Osteocyte (in vitro differentiated cells): ENCODE measurements at regions not wholly inside any gene's neighbourhood (a gene's known extent, or its start where the extent isn't known, plus 50 kb on each side); places are given as distances from the start of the nearest gene placed in this dataset.

ENCODE experiments used
- DNase-seq: peaks from one replicate; pipeline ENCODE4 v3.0.0; 2021; ENCODE audit warnings: mixed read lengths; ENCODE audit not compliant: unreplicated experiment; ENCODE audit errors: extremely low spot score
- H3K27ac Mint-ChIP-seq: one replicate; pipeline ENCODE4 v1.8.0; 2021; ENCODE audit warnings: mild to moderate bottlenecking, mixed read lengths; ENCODE audit not compliant: unreplicated experiment
- H3K27me3 Mint-ChIP-seq: one replicate; pipeline ENCODE4 v1.8.0; 2021; ENCODE audit warnings: mixed read lengths; ENCODE audit not compliant: unreplicated experiment
- H3K36me3 Mint-ChIP-seq: one replicate; pipeline ENCODE4 v1.8.0; 2021; ENCODE audit warnings: mixed read lengths; ENCODE audit not compliant: unreplicated experiment
- H3K4me1 Mint-ChIP-seq: one replicate; pipeline ENCODE4 v1.8.0; 2021; ENCODE audit warnings: mixed read lengths; ENCODE audit not compliant: unreplicated experiment
- H3K4me3 Mint-ChIP-seq: one replicate; pipeline ENCODE4 v1.8.0; 2021; ENCODE audit warnings: mild to moderate bottlenecking, moderate library complexity, mixed read lengths; ENCODE audit not compliant: unreplicated experiment
- H3K9me3 Mint-ChIP-seq: one replicate; pipeline ENCODE4 v1.8.0; 2021; ENCODE audit warnings: mixed read lengths; ENCODE audit not compliant: unreplicated experiment
- TF ChIP-seq, protein P1 (sequence below): fragments of 200-600 bp; sonication (generic); IDR thresholded peaks from 2 replicates; pipeline ENCODE4 v1.5.0; 2021; ENCODE audit warnings: antibody characterized with exemption, mild to moderate bottlenecking, moderate library complexity

DNA sequence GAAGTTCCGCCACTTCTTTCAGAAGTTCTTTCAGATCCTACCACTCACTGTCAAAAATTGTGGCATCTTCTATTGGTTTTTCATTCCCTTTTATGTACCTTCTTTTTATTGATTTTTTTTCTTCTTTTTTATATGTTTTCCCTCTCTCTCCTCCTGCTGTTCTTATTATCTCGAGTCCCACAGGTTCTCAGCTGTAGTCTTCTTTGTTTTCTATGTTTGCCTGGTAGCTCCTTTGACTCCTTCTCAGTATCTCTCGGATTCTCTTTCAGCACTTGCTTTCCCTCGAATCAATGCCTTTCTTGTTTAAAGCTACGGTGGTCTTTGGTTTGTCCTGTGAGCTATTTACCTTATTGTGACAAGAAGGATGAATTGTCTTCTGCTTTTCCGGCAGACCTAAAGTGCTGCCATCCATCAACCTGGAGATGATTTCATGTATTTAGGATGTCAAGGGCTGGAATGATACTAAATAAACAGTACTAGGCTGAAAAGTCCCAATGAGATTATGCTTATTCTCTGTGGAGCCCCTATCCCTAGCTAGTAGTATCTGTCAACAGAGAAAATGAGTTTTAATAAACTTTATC is 541.7 kb downstream of the NOVA1 start:
- DNase-seq: no peak
- H3K27ac Mint-ChIP-seq: no peak overlapping the region
- H3K27me3 Mint-ChIP-seq: no peaks in the 10 kb centered on the region
- H3K9me3 Mint-ChIP-seq: peaks cover 42% of the 10 kb centered on the region
- TF ChIP-seq, protein P1, sequence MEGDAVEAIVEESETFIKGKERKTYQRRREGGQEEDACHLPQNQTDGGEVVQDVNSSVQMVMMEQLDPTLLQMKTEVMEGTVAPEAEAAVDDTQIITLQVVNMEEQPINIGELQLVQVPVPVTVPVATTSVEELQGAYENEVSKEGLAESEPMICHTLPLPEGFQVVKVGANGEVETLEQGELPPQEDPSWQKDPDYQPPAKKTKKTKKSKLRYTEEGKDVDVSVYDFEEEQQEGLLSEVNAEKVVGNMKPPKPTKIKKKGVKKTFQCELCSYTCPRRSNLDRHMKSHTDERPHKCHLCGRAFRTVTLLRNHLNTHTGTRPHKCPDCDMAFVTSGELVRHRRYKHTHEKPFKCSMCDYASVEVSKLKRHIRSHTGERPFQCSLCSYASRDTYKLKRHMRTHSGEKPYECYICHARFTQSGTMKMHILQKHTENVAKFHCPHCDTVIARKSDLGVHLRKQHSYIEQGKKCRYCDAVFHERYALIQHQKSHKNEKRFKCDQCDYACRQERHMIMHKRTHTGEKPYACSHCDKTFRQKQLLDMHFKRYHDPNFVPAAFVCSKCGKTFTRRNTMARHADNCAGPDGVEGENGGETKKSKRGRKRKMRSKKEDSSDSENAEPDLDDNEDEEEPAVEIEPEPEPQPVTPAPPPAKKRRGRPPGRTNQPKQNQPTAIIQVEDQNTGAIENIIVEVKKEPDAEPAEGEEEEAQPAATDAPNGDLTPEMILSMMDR: no peak
- H3K36me3 Mint-ChIP-seq: no peaks in the 10 kb centered on the region
- no peak overlapping the region for H3K4me3 Mint-ChIP-seq
- no peaks in the 10 kb centered on the region for H3K4me1 Mint-ChIP-seq

DNA sequence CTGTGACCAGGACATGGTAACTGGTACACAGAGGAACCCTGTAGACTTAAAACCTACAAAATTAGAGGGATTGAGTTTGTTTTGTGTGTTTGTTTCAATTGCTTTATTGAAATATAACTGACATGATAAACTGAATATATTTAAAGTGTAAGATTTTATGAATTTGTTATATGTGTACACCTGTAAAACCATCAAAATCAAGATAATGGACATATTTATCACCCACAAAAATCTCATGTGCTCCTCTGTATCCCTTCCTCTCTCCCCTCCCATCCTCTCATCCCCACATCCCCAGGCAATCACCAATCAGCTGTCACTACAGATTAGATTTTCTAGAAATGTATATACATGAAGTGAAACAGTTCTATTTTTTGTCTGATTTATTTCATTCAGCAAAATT is 565.5 kb downstream of the NOVA1 start:
- peaks cover 12% of the 10 kb centered on the region for H3K9me3 Mint-ChIP-seq
- no peak overlapping the region for H3K4me3 Mint-ChIP-seq
- no peak for DNase-seq
- no peaks in the 10 kb centered on the region for H3K36me3 Mint-ChIP-seq
- TF ChIP-seq, protein P1: no peak
- H3K4me1 Mint-ChIP-seq: no peaks in the 10 kb centered on the region
- no peak overlapping the region for H3K27ac Mint-ChIP-seq
- H3K27me3 Mint-ChIP-seq: no peaks in the 10 kb centered on the region

DNA sequence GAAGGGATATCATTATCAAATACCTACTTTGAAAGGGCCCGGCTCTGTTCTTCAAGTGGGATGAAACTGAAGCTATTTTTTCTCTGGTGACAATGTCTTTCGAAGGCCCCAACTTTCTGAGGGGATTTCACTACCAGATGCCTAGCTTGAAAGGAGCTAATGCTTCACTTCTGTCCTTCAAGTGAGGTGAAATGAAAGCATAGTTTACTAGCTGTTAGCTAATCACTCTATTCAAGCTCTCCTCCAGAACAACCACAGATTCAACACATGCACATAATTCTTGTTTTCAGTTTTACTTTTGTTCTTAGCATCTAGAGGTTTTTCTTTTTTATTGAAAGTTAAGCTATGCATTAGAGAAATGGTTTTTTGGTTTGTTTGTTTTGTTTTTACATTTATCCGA is 571.4 kb downstream of the NOVA1 start:
- H3K27ac Mint-ChIP-seq: no peak overlapping the region
- no peaks in the 10 kb centered on the region for H3K36me3 Mint-ChIP-seq
- peaks cover 24% of the 10 kb centered on the region for H3K9me3 Mint-ChIP-seq
- no peak for DNase-seq
- TF ChIP-seq, protein P1: no peak
- no peaks in the 10 kb centered on the region for H3K27me3 Mint-ChIP-seq
- H3K4me1 Mint-ChIP-seq: no peaks in the 10 kb centered on the region
- H3K4me3 Mint-ChIP-seq: no peak overlapping the region

DNA sequence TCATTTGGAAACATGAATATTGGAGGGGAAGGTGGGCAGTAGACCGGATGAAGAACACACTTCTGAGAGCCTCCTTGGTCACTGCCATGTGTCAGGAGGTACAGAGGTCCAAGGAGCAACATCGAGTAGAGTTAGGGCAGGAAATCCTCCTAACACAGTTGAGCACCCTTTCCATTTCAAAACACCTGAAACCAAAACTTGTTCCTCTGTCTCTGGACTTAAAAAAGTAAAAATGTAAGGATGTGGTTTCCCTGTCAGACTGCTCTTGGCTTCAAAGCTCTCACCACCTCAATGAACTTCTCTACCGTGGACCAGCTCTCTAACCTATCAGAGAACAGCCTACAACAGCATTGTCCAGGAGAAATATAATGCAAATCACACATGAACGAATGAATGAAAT is 573.9 kb downstream of the NOVA1 start:
- H3K27me3 Mint-ChIP-seq: no peaks in the 10 kb centered on the region

DNA sequence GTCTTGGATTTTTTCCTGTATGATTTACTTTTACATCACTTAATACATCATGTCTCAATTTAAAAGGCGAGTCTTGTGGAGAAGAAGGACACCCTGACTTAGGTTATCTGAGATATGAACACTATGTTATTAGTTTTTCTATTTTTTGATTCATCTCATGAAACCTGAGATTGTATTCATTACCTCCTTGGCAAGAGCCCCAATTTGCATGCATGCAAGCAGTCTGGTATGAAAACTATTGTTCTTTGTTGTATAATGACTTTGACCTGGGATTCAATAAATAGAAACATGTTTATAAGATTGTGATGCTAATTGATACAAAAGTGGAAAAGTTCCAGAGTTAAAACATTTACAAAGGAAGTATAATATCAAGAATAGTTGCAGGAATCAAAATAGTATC is 576.1 kb downstream of the NOVA1 start:
- DNase-seq: no peak
- H3K36me3 Mint-ChIP-seq: no peaks in the 10 kb centered on the region
- no peaks in the 10 kb centered on the region for H3K27me3 Mint-ChIP-seq
- no peak overlapping the region for H3K27ac Mint-ChIP-seq
- TF ChIP-seq, protein P1: no peak
- H3K4me1 Mint-ChIP-seq: no peaks in the 10 kb centered on the region
- peaks cover 18% of the 10 kb centered on the region for H3K9me3 Mint-ChIP-seq
- no peak overlapping the region for H3K4me3 Mint-ChIP-seq

More for the DNA sequence above, 573.9 kb downstream of the NOVA1 start:
- H3K4me3 Mint-ChIP-seq: no peak overlapping the region
- H3K36me3 Mint-ChIP-seq: no peaks in the 10 kb centered on the region
- H3K4me1 Mint-ChIP-seq: no peaks in the 10 kb centered on the region
- DNase-seq: no peak
- no peak overlapping the region for H3K27ac Mint-ChIP-seq
- peaks cover 17% of the 10 kb centered on the region for H3K9me3 Mint-ChIP-seq
- TF ChIP-seq, protein P1: no peak
